HG03108 (cell line): ENCODE measurements at regions not wholly inside any gene's neighbourhood (a gene's known extent, or its start where the extent isn't known, plus 50 kb on each side); places are given as distances from the start of the nearest gene placed in this dataset.

Source experiments
- ATAC-seq: cut with Tn5 transposase; IDR thresholded peaks from one replicate; pipeline ENCODE4 v1.9.1; 2021; ENCODE audit warnings: moderate library complexity; ENCODE audit not compliant: unreplicated experiment

GRCh38 chr15:97200161-97200560, 760.3 kb upstream of the ARRDC4 start:
- no peak for ATAC-seq

- no peak for ATAC-seq
Observed at GRCh38 chr15:97210277-97210676, 750.2 kb upstream of the ARRDC4 start.

DNA sequence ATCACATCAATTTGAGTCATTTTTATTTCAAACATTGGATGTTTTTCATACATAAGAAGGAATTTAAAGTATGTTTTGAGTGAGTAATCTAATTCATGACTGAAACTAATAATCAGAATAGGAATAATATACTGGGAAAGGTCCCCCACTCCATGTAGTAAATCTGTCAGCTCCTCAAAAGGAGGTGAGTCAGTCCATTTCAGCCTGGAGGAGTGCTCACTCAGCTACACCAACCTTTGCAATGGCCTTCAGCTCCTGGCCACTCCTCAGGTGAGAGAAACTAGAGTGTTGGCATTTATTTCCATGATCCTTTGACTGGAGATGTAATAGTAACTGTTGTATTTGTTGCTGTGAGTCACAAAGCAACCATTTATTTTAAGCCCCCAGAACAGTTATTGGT, 744.9 kb upstream of the ARRDC4 start:
- ATAC-seq, result no peak

GRCh38 chr15:97224191-97224641, 736.3 kb upstream of the ARRDC4 start:
- no peak for ATAC-seq

GRCh38 chr15:97234851-97235610, 725.5 kb upstream of the ARRDC4 start:
- no peak for ATAC-seq

DNA sequence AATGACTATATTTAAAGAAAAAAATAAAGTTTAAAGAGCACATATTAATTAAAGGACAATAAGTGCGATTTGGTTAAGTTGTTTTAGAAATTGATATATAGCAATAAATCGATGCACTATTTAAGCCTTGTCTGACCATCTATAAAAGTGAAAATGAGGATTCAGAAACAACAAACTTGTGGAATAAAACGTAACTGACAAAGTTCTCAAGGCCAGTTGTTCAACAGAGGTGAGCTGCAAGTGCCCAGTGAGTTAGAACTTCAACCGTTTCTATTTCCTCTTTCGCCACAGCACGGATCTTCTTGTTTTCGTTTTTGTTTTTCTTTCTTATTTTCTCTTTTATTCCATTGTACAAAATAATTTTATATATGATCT, 724.9 kb upstream of the ARRDC4 start:
- no peak for ATAC-seq

DNA sequence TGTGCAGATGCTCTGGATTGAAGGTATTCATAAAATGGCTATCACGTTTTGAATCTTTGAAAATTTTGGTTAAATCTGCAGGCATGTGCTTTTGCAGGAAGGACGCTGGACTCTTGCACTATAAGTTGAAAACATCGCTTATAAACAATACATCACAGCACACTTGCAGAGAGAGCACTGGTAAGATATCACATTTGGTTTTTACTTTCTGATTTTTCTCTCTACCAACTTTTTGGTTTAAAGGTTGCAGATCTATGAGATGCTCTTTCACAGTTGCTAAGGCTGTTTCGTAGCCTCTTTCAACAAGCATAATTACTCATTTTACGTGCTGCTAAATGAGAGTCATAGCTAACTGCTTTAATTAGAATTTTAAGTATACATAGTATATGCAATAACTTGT, 724.4 kb upstream of the ARRDC4 start:
- ATAC-seq, result no peak

- no peak for ATAC-seq
Observed at GRCh38 chr15:97237160-97237559, 723.3 kb upstream of the ARRDC4 start.

DNA sequence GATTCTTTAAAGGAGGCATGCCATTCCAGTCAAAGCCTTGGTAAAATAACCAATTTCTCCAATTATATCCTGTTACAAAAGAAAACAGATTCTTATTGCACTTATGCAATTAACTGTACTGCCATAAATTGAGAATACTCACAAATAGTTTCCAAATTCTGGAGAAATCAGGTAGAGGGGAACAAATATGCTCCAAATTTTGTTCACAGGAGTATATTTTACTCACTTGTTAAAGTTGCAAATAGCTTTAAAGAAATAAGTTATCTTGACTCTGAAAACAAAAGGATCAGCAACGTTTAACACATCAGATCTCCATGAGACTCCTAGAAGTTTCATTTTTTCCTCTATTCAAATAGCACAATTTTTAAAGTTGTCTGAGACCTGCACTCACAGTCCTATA, 712.1 kb upstream of the ARRDC4 start:
- no peak for ATAC-seq

GRCh38 chr15:97259943-97260342, 700.6 kb upstream of the ARRDC4 start:
- no peak for ATAC-seq

- no peak for ATAC-seq
Observed at GRCh38 chr15:97301166-97301565, 659.3 kb upstream of the ARRDC4 start.

DNA sequence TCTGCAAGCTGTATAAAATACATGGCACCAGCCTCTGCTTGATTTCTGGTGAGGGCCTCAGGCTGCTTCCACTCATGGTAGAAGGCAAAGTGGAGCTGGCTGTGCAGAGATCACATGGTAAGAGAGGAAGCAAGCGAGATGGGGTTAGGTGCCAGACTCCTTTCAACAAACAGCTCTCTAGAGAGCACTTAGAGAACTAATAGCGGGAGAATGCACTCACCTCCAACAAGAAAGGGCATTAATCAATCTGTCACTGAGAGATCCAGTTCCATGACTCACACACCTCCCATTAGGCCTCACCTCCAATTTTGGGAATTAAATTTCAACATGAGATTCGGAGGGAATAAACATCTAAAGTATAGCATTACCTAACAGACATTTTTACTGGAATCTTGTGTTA, 644.1 kb upstream of the ARRDC4 start:
- no peak for ATAC-seq

DNA sequence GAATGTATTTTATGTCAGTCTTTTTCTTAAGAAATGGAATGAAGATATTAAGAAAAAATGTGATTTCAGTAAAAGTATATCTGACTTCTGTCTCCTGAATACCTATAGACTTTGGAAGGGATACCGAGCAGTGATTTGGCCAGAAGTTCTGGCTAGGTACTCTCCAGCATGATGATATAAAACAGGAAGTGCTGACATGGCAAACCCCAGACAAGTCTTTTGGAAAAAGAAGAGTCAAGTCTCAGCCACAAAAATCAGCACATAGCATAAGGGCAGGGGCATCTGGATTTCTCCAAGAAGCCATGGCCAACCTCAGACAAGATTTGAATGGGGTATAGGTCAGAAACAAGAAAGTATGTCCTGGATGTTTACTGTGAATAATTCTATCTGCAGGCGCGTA, 643.3 kb upstream of the ARRDC4 start:
- no peak for ATAC-seq

GRCh38 chr15:97319291-97319690, 641.2 kb upstream of the ARRDC4 start:
- no peak for ATAC-seq

- no peak for ATAC-seq
Observed at GRCh38 chr15:97346221-97346620, 614.3 kb upstream of the ARRDC4 start.

DNA sequence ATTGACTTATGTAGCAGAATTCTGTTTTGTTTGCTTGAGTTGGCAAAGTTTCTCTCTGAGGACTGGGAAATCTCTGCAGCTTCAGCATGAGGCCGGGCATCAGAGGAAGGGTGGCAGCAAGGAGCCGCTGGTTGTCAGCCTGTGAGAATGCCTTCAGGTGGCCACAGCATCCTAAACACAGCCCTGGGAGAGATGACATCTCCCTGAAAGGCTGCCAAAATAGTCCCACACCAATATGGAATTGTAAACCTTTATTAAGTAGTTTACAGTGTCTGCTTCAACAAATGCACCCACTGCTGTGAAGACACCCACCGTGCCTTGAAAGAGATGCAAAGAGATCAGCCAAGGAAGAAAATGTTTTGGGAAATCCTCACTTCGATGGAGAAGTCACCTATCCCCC, 609.7 kb upstream of the ARRDC4 start:
- ATAC-seq, result no peak

- ATAC-seq, result no peak
Observed at GRCh38 chr15:97383516-97383915, 577.0 kb upstream of the ARRDC4 start.

- ATAC-seq, result no peak
Observed at GRCh38 chr15:97386940-97387339, 573.6 kb upstream of the ARRDC4 start.

DNA sequence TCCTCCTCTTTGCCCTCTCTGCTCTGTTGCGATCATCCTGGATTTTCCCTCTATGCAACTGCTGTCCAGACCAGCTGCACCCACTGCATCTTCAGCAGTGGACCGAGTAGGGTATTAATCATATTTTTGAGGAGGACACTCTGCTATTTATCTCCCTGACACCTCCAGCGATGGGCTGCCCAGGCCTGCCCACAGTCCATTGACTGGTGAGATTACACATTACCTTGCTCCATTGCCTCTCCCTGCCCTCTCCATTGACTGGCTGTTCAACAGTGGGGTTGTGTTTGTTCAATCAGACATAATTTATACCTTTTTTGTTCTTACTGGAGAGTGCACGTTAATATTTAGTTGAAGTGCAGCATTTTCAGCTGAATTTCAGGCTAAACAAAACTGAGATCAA, 559.3 kb upstream of the ARRDC4 start:
- no peak for ATAC-seq

- ATAC-seq, result no peak
Observed at GRCh38 chr15:97401970-97402369, 558.5 kb upstream of the ARRDC4 start.

DNA sequence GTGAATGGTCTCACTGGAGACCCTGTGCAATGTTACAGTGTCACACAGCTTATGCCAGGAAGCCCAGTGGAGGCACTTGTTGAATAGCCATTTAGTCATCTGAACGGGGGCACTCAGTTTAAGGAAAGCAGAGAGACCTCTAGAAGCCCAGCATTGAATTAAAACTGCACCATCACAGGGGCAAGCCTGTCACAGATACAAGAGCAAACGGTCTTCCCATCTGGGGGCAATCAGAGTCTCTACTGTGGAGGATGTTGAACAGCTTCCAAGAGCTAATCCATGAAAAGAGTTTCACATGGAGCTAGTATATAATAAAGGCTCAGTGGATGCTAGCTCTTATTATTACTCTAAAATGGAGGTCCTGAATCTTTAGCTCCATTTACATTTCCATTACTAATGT, 553.7 kb upstream of the ARRDC4 start:
- ATAC-seq, result no peak

GRCh38 chr15:97410897-97411575, 549.5 kb upstream of the ARRDC4 start:
- no peak for ATAC-seq

- ATAC-seq, result no peak
Observed at GRCh38 chr15:97420130-97420529, 540.4 kb upstream of the ARRDC4 start.
